ENCODE measurements at regions not wholly inside any gene's neighbourhood (a gene's known extent, or its start where the extent isn't known, plus 50 kb on each side); places are given as distances from the start of the nearest gene placed in this dataset.

- TF ChIP-seq, protein P1, sequence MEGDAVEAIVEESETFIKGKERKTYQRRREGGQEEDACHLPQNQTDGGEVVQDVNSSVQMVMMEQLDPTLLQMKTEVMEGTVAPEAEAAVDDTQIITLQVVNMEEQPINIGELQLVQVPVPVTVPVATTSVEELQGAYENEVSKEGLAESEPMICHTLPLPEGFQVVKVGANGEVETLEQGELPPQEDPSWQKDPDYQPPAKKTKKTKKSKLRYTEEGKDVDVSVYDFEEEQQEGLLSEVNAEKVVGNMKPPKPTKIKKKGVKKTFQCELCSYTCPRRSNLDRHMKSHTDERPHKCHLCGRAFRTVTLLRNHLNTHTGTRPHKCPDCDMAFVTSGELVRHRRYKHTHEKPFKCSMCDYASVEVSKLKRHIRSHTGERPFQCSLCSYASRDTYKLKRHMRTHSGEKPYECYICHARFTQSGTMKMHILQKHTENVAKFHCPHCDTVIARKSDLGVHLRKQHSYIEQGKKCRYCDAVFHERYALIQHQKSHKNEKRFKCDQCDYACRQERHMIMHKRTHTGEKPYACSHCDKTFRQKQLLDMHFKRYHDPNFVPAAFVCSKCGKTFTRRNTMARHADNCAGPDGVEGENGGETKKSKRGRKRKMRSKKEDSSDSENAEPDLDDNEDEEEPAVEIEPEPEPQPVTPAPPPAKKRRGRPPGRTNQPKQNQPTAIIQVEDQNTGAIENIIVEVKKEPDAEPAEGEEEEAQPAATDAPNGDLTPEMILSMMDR (IDR thresholded peaks at IDR 0.05), result no peak
- DNase-seq, result peak in 1 of 2 donors; percentile 54
- Histone ChIP-seq H3K36me3 (no peaks in the 10 kb centered on the region), H3K27me3 (peaks cover 0 to 49% of the 10 kb centered on the region in 2 donors), H3K4me3 (no peak overlapping the region), H3K27ac (no peak overlapping the region), H3K4me1 (no peaks in the 10 kb centered on the region), H3K9me3 (no peaks in the 10 kb centered on the region)
- intact Hi-C loops (cut with DNase I; ENCODE audit: low total_unique reads), result no loop called here
These were observed 142.0 kb downstream of the ASB1 start for GRCh38 chr2:238568455-238569440.

- TF ChIP-seq, protein P1 (IDR thresholded peaks at IDR 0.05), result no peak
- Histone ChIP-seq H3K4me1 (no peaks in the 10 kb centered on the region), H3K27ac (no peak overlapping the region), H3K36me3 (no peaks in the 10 kb centered on the region), H3K9me3 (no peaks in the 10 kb centered on the region), H3K4me3 (no peak overlapping the region), H3K27me3 (peaks cover 0 to 43% of the 10 kb centered on the region in 2 donors)
- DNase-seq, result peak; percentile 68 to 70
- intact Hi-C loops (cut with DNase I; ENCODE audit: low total_unique reads), result no loop called here
These were observed 142.9 kb downstream of the ASB1 start for GRCh38 chr2:238569507-238570195.

DNA sequence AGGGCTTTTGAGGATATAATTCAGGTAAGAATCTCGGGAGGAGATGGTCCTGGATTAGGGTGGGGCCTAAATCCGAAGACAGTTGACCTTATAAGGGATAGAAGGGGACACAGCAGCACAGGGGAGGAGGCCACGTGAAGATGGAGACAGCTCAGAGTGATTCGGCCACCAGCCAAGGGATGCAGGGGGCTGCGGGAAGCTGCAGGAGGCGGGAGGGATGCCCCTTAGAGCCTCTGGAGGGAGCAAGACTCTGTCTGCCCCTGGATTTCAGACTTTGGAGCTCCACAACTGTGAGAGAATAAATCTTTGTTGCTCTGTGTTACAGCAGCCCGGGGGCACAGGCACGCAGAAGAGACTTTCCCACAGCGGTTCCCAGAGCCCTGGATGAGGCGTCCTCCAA lies 143.7 kb downstream of the ASB1 start:
- TF ChIP-seq, protein P1 (IDR thresholded peaks at IDR 0.05), result no peak
- no peaks in the 10 kb centered on the region for H3K4me1 ChIP-seq

GRCh38 chr2:238570926-238571325 lies 144.2 kb downstream of the ASB1 start:
- peak in 1 of 2 donors; percentile 46 for DNase-seq
- intact Hi-C loops (cut with DNase I; ENCODE audit: low total_unique reads), result no loop called here
- Histone ChIP-seq H3K27me3 (peaks cover 0 to 39% of the 10 kb centered on the region in 2 donors), H3K4me1 (no peaks in the 10 kb centered on the region), H3K9me3 (no peaks in the 10 kb centered on the region), H3K36me3 (no peaks in the 10 kb centered on the region), H3K27ac (no peak overlapping the region), H3K4me3 (no peak overlapping the region)
- TF ChIP-seq, protein P1 (IDR thresholded peaks at IDR 0.05), result no peak

More for the DNA sequence above, 143.7 kb downstream of the ASB1 start:
- Histone ChIP-seq H3K36me3 (no peaks in the 10 kb centered on the region), H3K27ac (no peak overlapping the region), H3K9me3 (no peaks in the 10 kb centered on the region), H3K4me3 (no peak overlapping the region), H3K27me3 (peaks cover 0 to 39% of the 10 kb centered on the region in 2 donors)
- DNase-seq, result peak in 1 of 2 donors; percentile 40
- intact Hi-C loops (cut with DNase I; ENCODE audit: low total_unique reads), result no loop called here

GRCh38 chr2:238571661-238572372 lies 145.1 kb downstream of the ASB1 start:
- Histone ChIP-seq H3K4me3 (no peak overlapping the region), H3K27me3 (peaks cover 0 to 36% of the 10 kb centered on the region in 2 donors), H3K36me3 (no peaks in the 10 kb centered on the region), H3K27ac (no peak overlapping the region), H3K9me3 (peaks cover 0 to 4% (median 0%) of the 10 kb centered on the region in 3 donors), H3K4me1 (no peaks in the 10 kb centered on the region)
- intact Hi-C loops (cut with DNase I; ENCODE audit: low total_unique reads), result no loop called here
- TF ChIP-seq, protein P1 (IDR thresholded peaks at IDR 0.05), result no peak
- DNase-seq, result no peak
